ENCODE measurements at regions not wholly inside any gene's neighbourhood (a gene's known extent, or its start where the extent isn't known, plus 50 kb on each side); places are given as distances from the start of the nearest gene placed in this dataset.

DNA sequence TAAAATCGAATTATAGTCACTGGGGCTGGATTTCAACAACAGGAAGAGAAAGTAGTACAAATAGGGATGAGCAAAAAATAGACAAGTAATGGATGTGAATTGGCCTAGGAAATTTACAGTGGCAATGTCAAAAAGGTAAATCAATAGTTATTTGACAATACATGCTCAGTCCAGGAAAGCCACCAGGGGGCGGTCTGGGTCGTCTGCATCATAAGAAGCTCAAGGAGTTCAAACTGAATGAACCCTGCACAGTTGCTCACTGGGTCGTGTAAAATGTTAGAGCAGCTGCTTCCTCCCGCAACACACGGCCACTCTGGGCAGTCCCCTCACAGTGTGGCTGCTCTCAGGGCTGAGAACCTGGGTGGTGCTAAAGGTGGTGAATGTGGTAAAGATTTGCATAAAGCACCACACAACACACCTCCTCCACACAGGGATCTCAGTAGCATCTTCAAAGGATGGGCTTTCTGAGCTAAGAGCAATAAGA, 85.9 kb downstream of the ZNF280B start:
- no peak overlapping the region for H3K4me3 ChIP-seq
- H3K27me3 ChIP-seq = no peaks in the 10 kb centered on the region

DNA sequence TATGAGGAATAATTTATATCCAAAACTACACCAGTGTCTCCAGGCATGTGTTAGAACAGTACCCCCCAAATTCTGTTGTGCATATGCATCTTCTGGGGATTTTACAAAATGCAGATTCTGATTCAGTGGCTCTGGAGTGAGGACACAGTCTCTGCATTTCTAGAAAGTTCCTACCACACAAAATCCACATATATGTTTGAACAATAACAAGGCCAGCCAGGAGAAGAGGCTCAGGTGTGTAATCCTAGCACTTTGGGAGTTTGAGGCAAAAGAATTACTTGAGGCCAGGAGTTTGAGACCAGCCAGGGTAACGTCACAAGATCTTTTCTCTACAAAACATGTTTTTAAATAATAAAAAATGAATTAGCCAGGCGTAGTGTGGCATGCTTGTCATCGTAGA, 84.9 kb downstream of the ZNF280B start:
- Histone ChIP-seq H3K9me3 (no peaks in the 10 kb centered on the region), H3K27ac (no peak overlapping the region), H3K36me3 (no peaks in the 10 kb centered on the region), H3K4me3 (no peak overlapping the region), H3K27me3 (no peaks in the 10 kb centered on the region), H3K4me1 (no peaks in the 10 kb centered on the region)
- DNase-seq (ENCODE audit: extremely low spot score in 2 of 2) = no peak
- TF ChIP-seq, protein P1, sequence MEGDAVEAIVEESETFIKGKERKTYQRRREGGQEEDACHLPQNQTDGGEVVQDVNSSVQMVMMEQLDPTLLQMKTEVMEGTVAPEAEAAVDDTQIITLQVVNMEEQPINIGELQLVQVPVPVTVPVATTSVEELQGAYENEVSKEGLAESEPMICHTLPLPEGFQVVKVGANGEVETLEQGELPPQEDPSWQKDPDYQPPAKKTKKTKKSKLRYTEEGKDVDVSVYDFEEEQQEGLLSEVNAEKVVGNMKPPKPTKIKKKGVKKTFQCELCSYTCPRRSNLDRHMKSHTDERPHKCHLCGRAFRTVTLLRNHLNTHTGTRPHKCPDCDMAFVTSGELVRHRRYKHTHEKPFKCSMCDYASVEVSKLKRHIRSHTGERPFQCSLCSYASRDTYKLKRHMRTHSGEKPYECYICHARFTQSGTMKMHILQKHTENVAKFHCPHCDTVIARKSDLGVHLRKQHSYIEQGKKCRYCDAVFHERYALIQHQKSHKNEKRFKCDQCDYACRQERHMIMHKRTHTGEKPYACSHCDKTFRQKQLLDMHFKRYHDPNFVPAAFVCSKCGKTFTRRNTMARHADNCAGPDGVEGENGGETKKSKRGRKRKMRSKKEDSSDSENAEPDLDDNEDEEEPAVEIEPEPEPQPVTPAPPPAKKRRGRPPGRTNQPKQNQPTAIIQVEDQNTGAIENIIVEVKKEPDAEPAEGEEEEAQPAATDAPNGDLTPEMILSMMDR (IDR thresholded peaks at IDR 0.05) = no peak
- TF ChIP-seq POLR2AphosphoS5 (IDR thresholded peaks at IDR 0.05; ENCODE audit: insufficient read depth in 1 of 2, low read depth in 1 of 2) = no peak
- TF ChIP-seq POLR2A (IDR thresholded peaks at IDR 0.05) = no peak
- intact Hi-C loops (cut with DNase I) = no loop called here

More for the DNA sequence above, 85.9 kb downstream of the ZNF280B start:
- TF ChIP-seq POLR2AphosphoS5 (IDR thresholded peaks at IDR 0.05; ENCODE audit: insufficient read depth in 1 of 2, low read depth in 1 of 2) = no peak
- TF ChIP-seq, protein P1 (IDR thresholded peaks at IDR 0.05) = no peak
- no peak for TF ChIP-seq POLR2A (IDR thresholded peaks at IDR 0.05)
- no peaks in the 10 kb centered on the region for H3K9me3 ChIP-seq
- no peak overlapping the region for H3K27ac ChIP-seq
- no peaks in the 10 kb centered on the region for H3K4me1 ChIP-seq
- intact Hi-C loops (cut with DNase I) = no loop called here
- no peaks in the 10 kb centered on the region for H3K36me3 ChIP-seq
- peak; percentile 37 to 60 for DNase-seq (ENCODE audit: extremely low spot score in 2 of 2)

DNA sequence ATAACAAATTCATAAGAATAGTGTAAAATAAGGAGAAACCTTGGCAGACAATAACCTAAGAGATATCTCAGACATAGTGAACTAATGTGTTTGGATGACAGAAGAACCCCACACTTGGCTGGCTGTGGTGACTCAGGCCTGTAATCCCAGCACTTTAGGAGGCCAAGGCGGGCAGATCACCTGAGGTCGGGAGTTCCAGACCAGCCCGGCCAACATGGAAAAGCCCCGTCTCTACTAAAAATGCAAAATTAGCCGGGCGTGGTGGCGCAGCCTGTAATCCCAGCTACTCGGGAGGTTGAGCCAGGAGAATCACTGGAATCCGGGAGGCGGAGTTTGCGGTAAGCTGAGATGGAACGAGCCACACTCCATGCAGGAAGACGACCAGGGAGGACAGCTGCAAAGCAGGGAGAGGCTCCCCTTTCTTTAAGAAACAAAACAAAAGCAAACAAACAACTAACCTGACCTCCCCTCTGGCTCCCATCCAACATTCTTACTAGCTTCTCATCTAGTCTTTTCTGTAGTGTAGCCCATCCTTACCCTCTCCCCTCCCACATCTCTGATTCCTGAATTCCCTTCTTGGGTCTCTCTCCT, 84.2 kb downstream of the ZNF280B start:
- no peaks in the 10 kb centered on the region for H3K27me3 ChIP-seq
- no peaks in the 10 kb centered on the region for H3K4me1 ChIP-seq
- peak in 1 of 2 donors; percentile 34 for DNase-seq (ENCODE audit: extremely low spot score in 2 of 2)
- H3K27ac ChIP-seq = no peak overlapping the region
- H3K36me3 ChIP-seq = no peaks in the 10 kb centered on the region
- TF ChIP-seq, protein P1 (IDR thresholded peaks at IDR 0.05) = no peak
- no peak for TF ChIP-seq POLR2A (IDR thresholded peaks at IDR 0.05)
- TF ChIP-seq POLR2AphosphoS5 (IDR thresholded peaks at IDR 0.05; ENCODE audit: insufficient read depth in 1 of 2, low read depth in 1 of 2) = no peak
- no peaks in the 10 kb centered on the region for H3K9me3 ChIP-seq
- no peak overlapping the region for H3K4me3 ChIP-seq
- intact Hi-C loops (cut with DNase I) = no loop called here

DNA sequence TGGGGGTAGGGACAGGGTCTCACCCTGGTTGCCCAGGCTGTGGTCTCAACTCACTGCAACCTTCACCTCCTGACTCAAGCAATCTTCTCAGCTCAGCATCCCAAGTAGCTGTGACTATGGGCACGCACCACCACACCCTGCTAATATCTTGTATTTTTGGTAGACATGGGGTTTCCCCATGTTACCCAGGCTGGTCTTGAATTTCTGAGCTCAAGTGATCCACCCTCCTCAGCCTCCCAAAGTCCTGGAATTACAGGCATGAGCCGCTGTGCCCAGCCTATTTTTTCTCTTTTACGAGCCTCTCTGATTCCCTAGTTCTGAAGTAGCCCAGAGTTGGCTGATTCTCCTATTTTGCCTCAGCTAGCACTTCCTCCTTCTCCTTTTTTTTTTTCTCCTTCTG, 83.6 kb downstream of the ZNF280B start:
- Histone ChIP-seq H3K4me3 (no peak overlapping the region), H3K27me3 (no peaks in the 10 kb centered on the region), H3K36me3 (no peaks in the 10 kb centered on the region), H3K4me1 (no peaks in the 10 kb centered on the region), H3K9me3 (no peaks in the 10 kb centered on the region), H3K27ac (no peak overlapping the region)
- no peak for TF ChIP-seq POLR2A (IDR thresholded peaks at IDR 0.05)
- TF ChIP-seq, protein P1 (IDR thresholded peaks at IDR 0.05) = no peak
- TF ChIP-seq POLR2AphosphoS5 (IDR thresholded peaks at IDR 0.05; ENCODE audit: insufficient read depth in 1 of 2, low read depth in 1 of 2) = no peak
- DNase-seq (ENCODE audit: extremely low spot score in 2 of 2) = peak in 1 of 2 donors; percentile 90
- intact Hi-C loops (cut with DNase I) = no loop called here

DNA sequence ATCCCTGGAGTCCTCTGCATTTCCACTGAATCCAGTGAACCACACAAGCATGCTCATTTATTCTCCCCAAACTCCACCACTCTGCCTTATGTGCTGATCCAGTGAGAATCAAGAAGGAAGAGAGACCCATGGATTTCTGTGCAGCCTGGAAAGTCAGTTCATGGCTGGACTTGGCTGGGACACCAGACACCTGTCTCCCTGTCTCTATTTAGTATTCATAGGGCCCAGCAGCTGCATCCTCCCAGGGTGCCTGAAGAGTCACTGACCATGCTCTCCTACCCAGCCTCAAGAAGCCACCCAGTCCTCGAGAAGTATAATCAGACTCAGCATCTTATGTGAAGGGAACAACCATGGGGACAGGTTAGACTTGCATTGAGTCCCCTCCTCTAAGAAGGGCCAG, 83.2 kb downstream of the ZNF280B start:
- peak in 1 of 2 donors; percentile 49 for DNase-seq (ENCODE audit: extremely low spot score in 2 of 2)
- Histone ChIP-seq H3K36me3 (no peaks in the 10 kb centered on the region), H3K9me3 (no peaks in the 10 kb centered on the region), H3K4me3 (no peak overlapping the region), H3K27me3 (no peaks in the 10 kb centered on the region), H3K27ac (no peak overlapping the region), H3K4me1 (no peaks in the 10 kb centered on the region)
- intact Hi-C loops (cut with DNase I) = no loop called here
- TF ChIP-seq, protein P1 (IDR thresholded peaks at IDR 0.05) = no peak
- TF ChIP-seq POLR2AphosphoS5 (IDR thresholded peaks at IDR 0.05; ENCODE audit: insufficient read depth in 1 of 2, low read depth in 1 of 2) = no peak

All from vagina (tissue), 2 donors.